HG03095 (cell line): ENCODE measurements at regions not wholly inside any gene's neighbourhood (a gene's known extent, or its start where the extent isn't known, plus 50 kb on each side); places are given as distances from the start of the nearest gene placed in this dataset.
"Not testable (repeated sequence)": the region's sequence is repeated elsewhere in the genome, so short reads cannot be mapped to it uniquely, and the experiment has no call there.

Source experiments
- ATAC-seq: cut with Tn5 transposase; IDR thresholded peaks from one replicate; pipeline ENCODE4 v1.9.1; 2021; ENCODE audit warnings: moderate library complexity; ENCODE audit not compliant: unreplicated experiment

- no peak for ATAC-seq
These were observed 561.1 kb downstream of the KCTD16 start for GRCh38 chr5:144731786-144732185.

- ATAC-seq, result peak; percentile 85
These were observed 541.4 kb downstream of the KCTD16 start for GRCh38 chr5:144712090-144712489.

GRCh38 chr5:144711172-144711571, 540.5 kb downstream of the KCTD16 start:
- ATAC-seq, result no peak

- no peak for ATAC-seq
These were observed 540.0 kb downstream of the KCTD16 start for GRCh38 chr5:144710637-144711036.

DNA sequence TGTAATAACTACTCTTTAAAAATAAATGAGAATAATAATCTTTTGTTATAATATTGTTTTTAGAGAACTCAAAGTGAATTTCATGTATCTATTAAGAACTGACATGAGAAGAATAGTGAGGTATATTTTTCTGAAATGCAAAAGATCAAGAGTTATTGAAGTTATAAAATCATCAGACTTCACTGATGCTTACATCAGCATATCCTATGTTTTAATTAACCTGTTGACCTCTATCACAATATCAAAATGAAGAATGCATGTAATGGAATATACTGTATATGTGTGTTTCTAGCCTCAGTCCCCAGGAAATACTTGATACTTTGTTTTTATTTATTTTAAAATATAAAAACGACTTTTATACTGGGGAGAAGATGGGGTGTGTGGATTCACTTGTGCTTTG, 533.1 kb downstream of the KCTD16 start:
- ATAC-seq, result no peak

DNA sequence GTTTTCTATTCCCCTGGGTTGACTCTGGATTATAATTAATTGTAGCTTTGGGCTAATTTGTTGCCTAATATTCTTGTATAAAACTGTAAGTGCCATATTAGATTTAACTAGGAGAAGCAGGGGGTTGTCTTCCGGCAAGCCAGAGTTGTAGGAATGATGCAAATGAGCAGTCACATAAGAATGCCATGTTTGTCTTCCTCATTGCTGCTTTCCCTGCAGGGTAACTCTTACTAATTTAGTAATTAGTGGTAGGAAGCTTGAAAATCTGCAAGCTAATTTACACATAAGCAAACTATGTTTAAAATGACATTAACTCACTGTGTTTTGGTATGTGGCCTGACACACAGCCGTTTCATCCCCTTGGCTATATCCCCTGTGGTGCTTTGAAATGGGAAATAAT, 527.8 kb downstream of the KCTD16 start:
- ATAC-seq, result no peak

DNA sequence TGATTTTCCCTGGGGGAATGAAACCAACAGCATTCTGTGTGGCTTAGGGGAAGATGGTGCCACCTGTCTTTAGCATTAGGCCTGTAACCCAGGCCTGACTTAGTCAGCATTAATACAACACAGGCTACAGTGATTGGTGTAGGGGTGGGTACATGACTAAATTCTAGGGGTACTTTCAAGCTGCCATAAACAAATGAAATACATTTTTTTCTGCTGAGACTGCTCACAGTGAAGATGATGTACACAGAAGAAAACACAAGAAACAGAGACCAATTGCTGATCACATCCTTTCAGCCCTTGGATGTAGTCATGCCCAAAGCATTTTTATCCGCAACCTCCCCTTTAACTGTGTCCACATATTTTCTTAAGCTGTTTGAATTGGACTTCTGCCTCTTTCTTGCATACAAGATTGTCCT, 527.2 kb downstream of the KCTD16 start:
- ATAC-seq, result no peak

DNA sequence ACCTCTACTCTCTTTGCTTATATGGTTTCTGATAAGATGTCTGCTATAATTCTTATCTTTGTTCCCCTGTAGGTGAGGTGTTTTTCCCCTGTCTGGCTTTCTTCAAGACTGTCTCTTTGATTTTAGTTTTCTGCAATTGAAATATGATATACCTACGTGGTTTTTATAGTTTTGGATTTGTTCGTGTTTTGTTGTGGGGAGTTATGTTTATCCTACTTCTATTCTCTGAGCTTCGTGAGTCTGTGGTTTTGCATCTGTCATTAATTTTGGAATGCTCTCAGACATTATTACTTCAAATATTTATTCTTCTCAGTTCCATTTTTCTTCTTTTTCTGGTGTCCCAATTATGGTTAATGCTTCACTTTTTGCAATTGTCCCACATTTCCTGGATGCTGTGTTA, 521.3 kb downstream of the KCTD16 start:
- no peak for ATAC-seq

GRCh38 chr5:144684899-144685298, 514.2 kb downstream of the KCTD16 start:
- no peak for ATAC-seq

DNA sequence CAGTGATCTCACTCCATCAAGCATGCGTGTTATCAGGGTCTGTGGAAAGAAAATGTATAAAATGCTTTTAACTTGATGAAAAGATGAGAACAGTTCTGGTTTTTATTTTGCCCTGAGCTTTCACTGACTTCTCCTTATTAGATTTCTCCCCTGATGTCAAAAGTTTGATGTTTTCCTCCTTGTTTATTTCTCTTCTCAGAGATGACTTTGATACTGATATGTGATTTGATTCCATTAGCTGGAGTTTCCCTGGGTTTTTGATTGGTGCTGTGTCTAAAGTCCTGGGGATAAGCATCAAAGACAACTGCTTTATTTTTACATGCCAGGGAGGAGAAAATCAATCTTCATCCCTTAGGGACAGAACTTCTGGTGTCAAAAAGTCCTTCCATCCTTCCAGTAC, 510.0 kb downstream of the KCTD16 start:
- no peak for ATAC-seq

GRCh38 chr5:144671066-144671465, 500.4 kb downstream of the KCTD16 start:
- ATAC-seq, result no peak

GRCh38 chr5:144659634-144660227, 489.1 kb downstream of the KCTD16 start:
- ATAC-seq, result no peak

GRCh38 chr5:144644317-144644716, 473.6 kb downstream of the KCTD16 start:
- ATAC-seq, result no peak

GRCh38 chr5:144638787-144639186, 468.1 kb downstream of the KCTD16 start:
- ATAC-seq, result no peak

DNA sequence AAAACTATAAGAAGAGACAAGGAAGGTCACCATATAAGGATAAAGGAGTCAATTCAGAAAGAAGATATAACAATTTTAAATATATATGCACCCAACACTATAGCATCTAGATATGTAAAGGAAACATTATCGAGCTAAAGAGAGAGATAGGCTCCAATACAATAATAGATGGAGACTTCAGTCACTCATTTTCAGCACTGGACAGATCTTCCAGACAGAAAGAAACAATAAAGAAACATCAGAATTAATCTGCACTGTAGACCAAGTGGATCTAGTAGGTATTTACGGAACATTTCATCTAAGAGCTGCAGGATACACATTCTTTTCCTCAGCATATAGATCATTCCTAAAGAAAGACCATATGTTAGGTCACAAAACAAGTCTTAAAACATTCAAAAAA, 463.5 kb downstream of the KCTD16 start:
- no peak for ATAC-seq

DNA sequence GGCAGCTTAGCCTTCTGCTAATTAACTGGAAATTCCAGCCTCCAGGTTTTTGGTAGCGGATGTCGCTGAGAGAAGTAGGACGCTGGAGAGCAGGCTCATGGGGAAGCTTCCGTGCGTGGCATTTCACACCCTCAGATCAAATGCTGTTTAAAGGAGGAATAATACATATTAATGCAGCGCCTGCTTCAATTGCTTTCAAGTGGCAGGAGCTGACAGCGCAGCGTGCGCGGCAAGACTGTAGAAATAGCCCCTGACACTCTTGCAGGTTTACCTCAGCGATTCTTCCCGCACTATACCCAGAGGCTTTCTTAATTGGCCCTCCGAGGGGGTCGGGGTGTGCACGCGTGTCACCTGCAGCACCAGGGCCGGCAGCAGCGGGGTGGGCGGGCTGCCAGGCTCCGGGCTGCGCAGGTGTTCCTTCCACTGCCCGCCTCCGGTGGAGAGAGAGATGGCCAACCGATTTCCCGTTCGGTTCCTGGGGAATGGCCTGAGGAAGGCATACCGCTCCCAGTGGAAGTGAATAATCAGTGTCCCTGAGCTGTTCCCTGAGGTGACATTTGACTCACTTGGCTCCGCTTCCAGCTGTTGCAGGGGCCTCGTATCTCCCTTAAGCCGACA, 427.9 kb downstream of the KCTD16 start:
- ATAC-seq, result no peak

DNA sequence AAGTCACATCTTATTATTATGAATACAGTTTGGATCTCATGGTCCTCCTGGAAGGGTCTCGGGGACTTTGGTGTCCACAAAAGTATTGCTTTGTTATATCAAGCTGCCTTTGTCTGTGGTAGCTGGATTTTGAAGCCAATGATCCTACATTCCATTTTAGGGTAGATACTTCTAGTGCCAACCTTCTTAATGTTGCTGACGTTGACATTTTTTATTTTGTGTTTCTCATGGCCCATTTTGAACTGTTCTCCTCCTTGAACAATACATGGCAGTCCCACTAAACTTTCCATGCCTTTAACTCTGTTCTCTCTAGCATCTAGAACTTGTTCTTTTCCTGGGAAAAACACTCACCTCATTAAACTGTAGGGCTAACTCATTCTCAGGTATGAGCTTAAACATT, 425.8 kb downstream of the KCTD16 start:
- ATAC-seq, result no peak

- ATAC-seq, result no peak
These were observed 424.2 kb downstream of the KCTD16 start for GRCh38 chr5:144594919-144595318.

DNA sequence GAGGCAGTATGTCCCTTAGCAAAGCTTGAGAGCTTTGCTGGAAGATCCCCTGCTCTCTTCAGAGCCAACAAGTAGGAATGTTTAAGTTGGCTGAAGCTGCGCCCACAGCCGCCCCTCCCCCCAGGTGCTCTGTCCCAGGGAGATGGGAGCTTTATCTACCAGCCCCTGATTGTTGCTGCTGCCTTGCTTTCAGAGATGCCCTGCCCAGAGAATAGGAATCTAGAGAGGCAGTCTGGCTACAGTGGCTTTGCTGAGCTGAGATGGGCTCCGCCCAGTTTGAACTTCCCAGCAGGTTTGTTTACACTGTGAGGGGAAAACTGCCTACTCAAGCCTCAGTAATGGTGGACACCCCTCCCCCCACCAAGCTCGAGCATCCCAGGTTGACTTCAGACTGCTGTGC, 423.6 kb downstream of the KCTD16 start:
- not testable (repeated sequence) for ATAC-seq

DNA sequence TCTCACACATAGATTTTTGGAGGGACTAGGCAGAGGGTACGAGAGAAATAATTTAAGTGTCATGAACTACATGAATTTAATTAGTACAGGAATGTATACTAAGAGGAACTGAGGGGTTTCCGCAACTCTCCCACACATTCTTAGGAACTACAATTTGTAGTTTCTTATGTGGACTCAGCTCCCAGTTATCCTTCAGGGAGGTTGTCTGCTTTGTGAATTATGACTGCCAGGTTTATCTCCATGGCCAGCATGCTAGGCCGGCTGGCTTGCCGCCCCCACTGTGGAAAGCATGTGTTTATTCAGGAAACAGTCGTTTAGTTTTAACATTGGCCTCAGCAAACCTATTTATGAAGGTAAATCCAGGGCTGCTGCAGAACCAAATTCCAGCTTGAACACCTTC, 415.0 kb downstream of the KCTD16 start:
- ATAC-seq, result no peak

GRCh38 chr5:144583541-144584449, 413.1 kb downstream of the KCTD16 start:
- ATAC-seq, result no peak

GRCh38 chr5:144582066-144582465, 411.4 kb downstream of the KCTD16 start:
- no peak for ATAC-seq
